ENCODE measurements at regions not wholly inside any gene's neighbourhood (a gene's known extent, or its start where the extent isn't known, plus 50 kb on each side); places are given as distances from the start of the nearest gene placed in this dataset.

- no peak for TF ChIP-seq JUND (IDR thresholded peaks at IDR 0.05; ENCODE audit: low read length)
- TF ChIP-seq SUZ12 (IDR thresholded peaks at IDR 0.05; ENCODE audit: low read length), result no peak
- TF ChIP-seq RNF2 (IDR thresholded peaks at IDR 0.05; ENCODE audit: borderline replicate concordance, low read depth, low read length, missing control alignments, poor library complexity, severe bottlenecking), result no peak
- TF ChIP-seq TAF1 (IDR thresholded peaks at IDR 0.05; ENCODE audit: low read depth, low read length), result no peak
- no peak for TF ChIP-seq ZNF274 (IDR thresholded peaks at IDR 0.05; ENCODE audit: borderline replicate concordance, extremely low read depth, low read length)
These were observed 230.5 kb upstream of the AUTS2 start (continued) for GRCh38 chr7:69367780-69368179.

Measured in H1 (cell line).